ENCODE measurements at regions not wholly inside any gene's neighbourhood (a gene's known extent, or its start where the extent isn't known, plus 50 kb on each side); places are given as distances from the start of the nearest gene placed in this dataset.
A peak's percentile ranks its signal among the peaks of the same experiment; 100 is the strongest.

DNA sequence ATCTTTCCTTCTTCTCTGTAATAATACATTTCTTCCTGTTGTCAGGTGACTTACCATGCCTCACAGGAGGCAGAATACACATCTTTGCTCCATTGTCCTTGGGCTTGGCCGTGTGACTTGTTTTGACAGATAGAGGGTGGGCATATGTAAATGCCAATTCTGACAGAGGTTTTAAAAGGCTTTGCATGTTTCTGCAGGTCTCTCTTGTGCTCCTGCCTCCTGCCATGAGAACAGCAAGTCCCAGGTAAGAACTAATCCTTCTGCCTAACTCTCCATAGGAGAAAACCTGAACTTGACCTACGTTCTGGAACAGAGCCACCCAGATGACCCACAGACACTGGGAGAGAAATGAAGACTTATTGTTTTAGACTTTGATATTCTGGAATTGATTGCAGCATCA lies 88.7 kb upstream of the TNFSF11 start:
- DNase-seq (ENCODE audit: low read depth, low spot score): no peak
- ChIA-PET CTCF (interaction anchor here (1.0 kb wide), 1 partner anchor 11 kb away, joined by 3 read pairs; no protein-coding TSS in a partner anchor), POLR2A (no interaction called here)
- TF ChIP-seq, protein P1, sequence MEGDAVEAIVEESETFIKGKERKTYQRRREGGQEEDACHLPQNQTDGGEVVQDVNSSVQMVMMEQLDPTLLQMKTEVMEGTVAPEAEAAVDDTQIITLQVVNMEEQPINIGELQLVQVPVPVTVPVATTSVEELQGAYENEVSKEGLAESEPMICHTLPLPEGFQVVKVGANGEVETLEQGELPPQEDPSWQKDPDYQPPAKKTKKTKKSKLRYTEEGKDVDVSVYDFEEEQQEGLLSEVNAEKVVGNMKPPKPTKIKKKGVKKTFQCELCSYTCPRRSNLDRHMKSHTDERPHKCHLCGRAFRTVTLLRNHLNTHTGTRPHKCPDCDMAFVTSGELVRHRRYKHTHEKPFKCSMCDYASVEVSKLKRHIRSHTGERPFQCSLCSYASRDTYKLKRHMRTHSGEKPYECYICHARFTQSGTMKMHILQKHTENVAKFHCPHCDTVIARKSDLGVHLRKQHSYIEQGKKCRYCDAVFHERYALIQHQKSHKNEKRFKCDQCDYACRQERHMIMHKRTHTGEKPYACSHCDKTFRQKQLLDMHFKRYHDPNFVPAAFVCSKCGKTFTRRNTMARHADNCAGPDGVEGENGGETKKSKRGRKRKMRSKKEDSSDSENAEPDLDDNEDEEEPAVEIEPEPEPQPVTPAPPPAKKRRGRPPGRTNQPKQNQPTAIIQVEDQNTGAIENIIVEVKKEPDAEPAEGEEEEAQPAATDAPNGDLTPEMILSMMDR (IDR thresholded peaks at IDR 0.05; ENCODE audit: insufficient read depth, low read length, missing control alignments): no peak
- H3K4me3 ChIP-seq (ENCODE audit: low read depth, low read length): no peak overlapping the region

- ChIA-PET POLR2A (interaction anchor here (0.8 kb wide), 1 partner anchor 9 kb away, joined by 3 read pairs; no protein-coding TSS in a partner anchor), CTCF (no interaction called here)
- peak; percentile 34 for DNase-seq (ENCODE audit: low read depth, low spot score)
- TF ChIP-seq, protein P1 (IDR thresholded peaks at IDR 0.05; ENCODE audit: insufficient read depth, low read length, missing control alignments): no peak
- H3K4me3 ChIP-seq (ENCODE audit: low read depth, low read length): no peak overlapping the region
These were observed 87.2 kb upstream of the TNFSF11 start for GRCh38 chr13:42486711-42487198.

GRCh38 chr13:42487221-42487620 lies 86.7 kb upstream of the TNFSF11 start:
- H3K4me3 ChIP-seq (ENCODE audit: low read depth, low read length): no peak overlapping the region
- TF ChIP-seq, protein P1 (IDR thresholded peaks at IDR 0.05; ENCODE audit: insufficient read depth, low read length, missing control alignments): no peak
- ChIA-PET CTCF (no interaction called here), POLR2A (interaction anchor here (0.8 kb wide), 1 partner anchor 9 kb away, joined by 3 read pairs; no protein-coding TSS in a partner anchor)
- no peak for DNase-seq (ENCODE audit: low read depth, low spot score)

DNA sequence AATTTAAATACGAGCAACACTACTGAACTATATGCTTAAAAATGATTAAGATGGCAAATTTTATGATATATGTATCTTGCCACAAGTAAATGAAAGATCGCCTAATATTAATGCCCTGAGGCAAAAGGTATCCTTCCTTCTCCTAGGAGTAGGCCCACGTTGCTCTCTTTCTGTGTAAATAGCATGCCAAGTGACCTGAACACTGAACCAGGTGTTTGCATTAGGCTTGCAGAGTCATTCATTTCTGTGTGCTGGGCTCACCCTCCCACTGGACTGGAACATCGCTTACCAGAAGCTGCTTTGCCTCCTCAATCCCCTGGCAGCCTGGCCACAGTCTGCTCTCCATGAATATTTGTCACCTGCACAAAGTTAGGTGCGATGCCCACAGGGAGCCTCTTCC lies 83.3 kb upstream of the TNFSF11 start:
- DNase-seq (ENCODE audit: low read depth, low spot score): no peak
- ChIA-PET CTCF (no interaction called here), POLR2A (no interaction called here)
- no peak overlapping the region for H3K4me3 ChIP-seq (ENCODE audit: low read depth, low read length)
- TF ChIP-seq, protein P1 (IDR thresholded peaks at IDR 0.05; ENCODE audit: insufficient read depth, low read length, missing control alignments): no peak

DNA sequence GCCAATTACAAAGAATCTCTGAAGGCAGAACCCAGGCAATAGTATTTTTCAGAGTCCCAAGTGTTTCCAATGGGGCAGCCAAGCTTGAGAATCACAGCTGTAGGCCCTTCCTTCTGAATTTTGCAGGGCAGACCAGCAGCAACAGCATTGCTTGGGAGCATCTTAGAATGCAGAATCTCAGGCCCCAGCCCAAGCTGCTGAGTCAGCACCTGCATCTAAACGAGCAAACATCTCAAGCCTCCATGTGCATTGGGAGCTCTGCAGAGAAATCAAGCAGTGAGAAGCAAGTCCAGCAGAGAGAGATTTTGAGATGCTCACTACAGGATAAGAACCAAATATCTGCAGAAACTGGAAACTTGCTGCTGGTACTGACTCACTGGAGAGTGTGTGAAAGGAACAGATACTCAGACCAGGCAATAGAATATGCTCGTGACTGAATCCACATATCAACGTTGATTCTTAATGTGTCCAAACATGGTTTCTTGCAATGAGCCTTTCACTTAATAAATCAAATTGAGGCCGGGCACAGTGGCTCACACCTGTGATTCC lies 81.5 kb upstream of the TNFSF11 start:
- no peak for DNase-seq (ENCODE audit: low read depth, low spot score)
- TF ChIP-seq, protein P1 (IDR thresholded peaks at IDR 0.05; ENCODE audit: insufficient read depth, low read length, missing control alignments): no peak
- POLR2A ChIA-PET: no interaction called here
- CTCF ChIA-PET: no interaction called here
- H3K4me3 ChIP-seq (ENCODE audit: low read depth, low read length): no peak overlapping the region

DNA sequence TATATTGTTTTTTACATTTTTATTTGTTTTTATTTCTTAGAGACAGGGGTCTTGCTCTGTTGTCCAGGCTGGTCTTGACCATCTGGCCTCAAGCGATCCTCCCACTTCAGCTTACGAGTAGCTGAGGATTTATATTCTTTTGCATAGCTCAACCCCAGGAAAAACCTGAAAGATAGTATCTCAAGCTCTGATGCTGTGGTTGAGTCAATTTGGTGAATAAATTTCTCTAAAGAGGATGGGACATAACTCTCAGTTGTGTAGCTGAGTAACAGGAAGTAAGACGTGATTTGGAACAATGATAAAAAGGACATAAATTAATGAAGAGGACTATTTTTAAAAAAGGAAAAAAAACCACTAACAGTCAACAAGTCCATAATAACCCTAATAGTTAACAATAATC lies 79.8 kb upstream of the TNFSF11 start:
- H3K4me3 ChIP-seq (ENCODE audit: low read depth, low read length): no peak overlapping the region
- ChIA-PET CTCF (no interaction called here), POLR2A (no interaction called here)
- no peak for DNase-seq (ENCODE audit: low read depth, low spot score)
- TF ChIP-seq, protein P1 (IDR thresholded peaks at IDR 0.05; ENCODE audit: insufficient read depth, low read length, missing control alignments): no peak

Measured in AG04449 (cell line).